AG09319 (cell line): ENCODE measurements at regions not wholly inside any gene's neighbourhood (a gene's known extent, or its start where the extent isn't known, plus 50 kb on each side); places are given as distances from the start of the nearest gene placed in this dataset.
"Not testable (repeated sequence)": the region's sequence is repeated elsewhere in the genome, so short reads cannot be mapped to it uniquely, and the experiment has no call there.

Source experiments
- DNase-seq: peaks from one replicate; pipeline ENCODE4 v3.0.0-alpha.2; 2010; ENCODE audit warnings: low read depth; ENCODE audit errors: extremely low read depth
- CTCF ChIP-seq: IDR thresholded peaks from 2 replicates; pipeline ENCODE4 v1.5.1; 2011; ENCODE audit warnings: low read depth, mild to moderate bottlenecking, inconsistent platforms, low read length, moderate library complexity

GRCh38 chr18:47679864-47680263 lies 250.6 kb downstream of the SMAD2 start:
- TF ChIP-seq CTCF, result no peak

GRCh38 chr18:47677952-47678351 lies 252.5 kb downstream of the SMAD2 start:
- TF ChIP-seq CTCF, result no peak
- DNase-seq, result no peak

More at GRCh38 chr18:47679864-47680263, 250.6 kb downstream of the SMAD2 start:
- no peak for DNase-seq

- no peak for DNase-seq
- TF ChIP-seq CTCF, result no peak
Observed at GRCh38 chr18:47669815-47670214, 260.6 kb downstream of the SMAD2 start.

- no peak for TF ChIP-seq CTCF
- DNase-seq, result no peak
Observed at GRCh38 chr18:47658498-47658897, 272.0 kb downstream of the SMAD2 start.

- no peak for TF ChIP-seq CTCF
- no peak for DNase-seq
Observed at GRCh38 chr18:47654988-47655387, 275.5 kb downstream of the SMAD2 start.

GRCh38 chr18:47644896-47645295 lies 285.6 kb downstream of the SMAD2 start:
- TF ChIP-seq CTCF, result no peak
- DNase-seq, result no peak

- DNase-seq, result not testable (repeated sequence)
Observed at GRCh38 chr18:47637551-47637950, 292.9 kb downstream of the SMAD2 start.

GRCh38 chr18:47635416-47635815 lies 295.0 kb downstream of the SMAD2 start:
- no peak for DNase-seq
- TF ChIP-seq CTCF, result no peak
